Neural cell (in vitro differentiated cells): ENCODE measurements at regions not wholly inside any gene's neighbourhood (a gene's known extent, or its start where the extent isn't known, plus 50 kb on each side); places are given as distances from the start of the nearest gene placed in this dataset.

ENCODE experiments used
- H2AFZ ChIP-seq: fragments of 200-600, 300-800 bp; sonication (generic), shearing (Covaris generic); 2 replicates; pipeline ENCODE4 v1.6.0; 2014; ENCODE audit warnings: low read depth, mild to moderate bottlenecking, antibody characterized with exemption, low read length, moderate library complexity
- H3F3A ChIP-seq: fragments of 200-600 bp; shearing (Covaris generic); 2 replicates; pipeline ENCODE4 v1.6.1; 2016; ENCODE audit warnings: mild to moderate bottlenecking, moderate library complexity, mixed read lengths, antibody characterized with exemption, low read length; ENCODE audit not compliant: insufficient read depth, poor library complexity, severe bottlenecking
- H3K27ac ChIP-seq: fragments of 200-600, 300-800 bp; sonication (generic), shearing (Covaris generic); 2 replicates; pipeline ENCODE4 v1.5.1; 2014; ENCODE audit warnings: mild to moderate bottlenecking, low read length, moderate library complexity
- H3K27me3 ChIP-seq: fragments of 300-800, 200-600 bp; sonication (generic), shearing (Covaris generic); 2 replicates; pipeline ENCODE4 v1.6.0; 2014; ENCODE audit warnings: mild to moderate bottlenecking, low read depth, low read length, moderate library complexity; ENCODE audit not compliant: insufficient read depth
- H3K36me3 ChIP-seq: fragments of 300-800, 200-600 bp; sonication (generic), shearing (Covaris generic); 2 replicates; pipeline ENCODE4 v1.5.1; 2014; ENCODE audit warnings: mild to moderate bottlenecking, antibody characterized with exemption, low read length, moderate library complexity; ENCODE audit not compliant: insufficient read depth
- H3K4me2 ChIP-seq: fragments of 300-800, 200-600 bp; sonication (generic), shearing (Covaris generic); 2 replicates; pipeline ENCODE4 v1.6.0; 2014; ENCODE audit warnings: mild to moderate bottlenecking, low read length
- H3K4me3 ChIP-seq: fragments of 300-800, 200-600 bp; sonication (generic), shearing (Covaris generic); 2 replicates; pipeline ENCODE4 v1.5.1; 2014; ENCODE audit warnings: mild to moderate bottlenecking, low read length, moderate library complexity
- H3K79me2 ChIP-seq: fragments of 200-600 bp; shearing (Covaris generic); replicated peaks from 2 replicates; pipeline ENCODE4 v1.6.0; 2014; ENCODE audit warnings: mild to moderate bottlenecking, low read length, moderate library complexity; ENCODE audit not compliant: insufficient read depth
- H3K9ac ChIP-seq: fragments of 300-800, 200-600 bp; sonication (generic), shearing (Covaris generic); 2 replicates; pipeline ENCODE4 v1.6.1; 2016; ENCODE audit warnings: mild to moderate bottlenecking, low read length, mixed read lengths
- H3K9me2 ChIP-seq: fragments of 200-600 bp; shearing (Covaris generic); 2 replicates; pipeline ENCODE4 v1.6.1; 2016; ENCODE audit warnings: mild to moderate bottlenecking, low read length, mixed read lengths; ENCODE audit not compliant: insufficient read depth
- H3K9me3 ChIP-seq: fragments of 200-600, 300-800 bp; sonication (generic), shearing (Covaris generic); 2 replicates; pipeline ENCODE4 v1.6.1; 2016; ENCODE audit warnings: mild to moderate bottlenecking, mixed run types, low read length, moderate library complexity, mixed read lengths
- H4K20me1 ChIP-seq: fragments of 200-600 bp; shearing (Covaris generic); 2 replicates; pipeline ENCODE4 v1.6.1; 2016; ENCODE audit warnings: mild to moderate bottlenecking, mixed run types; ENCODE audit not compliant: insufficient read depth
- CTCF ChIP-seq: fragments of 450-650 bp; IDR thresholded peaks from 2 replicates; pipeline ENCODE4 v1.5.1; 2014; ENCODE audit warnings: antibody characterized with exemption, mild to moderate bottlenecking, moderate library complexity; ENCODE audit not compliant: poor library complexity, severe bottlenecking
- EP300 ChIP-seq: fragments of 450-650 bp; conservative IDR thresholded peaks from 2 replicates; pipeline ENCODE4 v1.6.1; 2014; ENCODE audit warnings: antibody characterized with exemption, mild to moderate bottlenecking, moderate library complexity; ENCODE audit not compliant: poor library complexity, severe bottlenecking
- EZH2 ChIP-seq: fragments of 200-600, 300-800 bp; shearing (Covaris generic), sonication (generic); IDR thresholded peaks from 2 replicates; pipeline ENCODE4 v1.6.1; 2014; ENCODE audit warnings: antibody characterized with exemption, low read length, borderline replicate concordance, mild to moderate bottlenecking; ENCODE audit not compliant: insufficient read depth, poor library complexity, severe bottlenecking
- MXI1 ChIP-seq: fragments of 450-650 bp; conservative IDR thresholded peaks from 2 replicates; pipeline ENCODE4 v1.6.1; 2014; ENCODE audit warnings: antibody characterized with exemption, mild to moderate bottlenecking; ENCODE audit not compliant: poor library complexity, severe bottlenecking
- POLR2AphosphoS5 ChIP-seq: IDR thresholded peaks from 2 replicates; pipeline ENCODE4 v1.6.1; 2012
- RAD21 ChIP-seq: fragments of 450-650 bp; conservative IDR thresholded peaks from 2 replicates; pipeline ENCODE4 v1.6.1; 2014; ENCODE audit warnings: antibody characterized with exemption, mild to moderate bottlenecking, moderate library complexity
- SMC3 ChIP-seq: fragments of 450-650 bp; conservative IDR thresholded peaks from 2 replicates; pipeline ENCODE4 v1.6.1; 2014; ENCODE audit warnings: antibody characterized with exemption, mild to moderate bottlenecking, moderate library complexity; ENCODE audit not compliant: poor library complexity
- TAF1 ChIP-seq: IDR thresholded peaks from 2 replicates; pipeline ENCODE4 v1.6.1; 2012; ENCODE audit warnings: low read depth
- TF ChIP-seq, protein P1 (sequence below): IDR thresholded peaks from 2 replicates; pipeline ENCODE4 v1.6.1; 2012; ENCODE audit warnings: borderline replicate concordance

- Histone ChIP-seq H3K79me2 (no peaks in the 10 kb centered on the region), H3K4me3 (no peak overlapping the region), H3K9me2 (no peaks in the 10 kb centered on the region), H3K4me2 (no peak overlapping the region), H3K27ac (no peak overlapping the region), H3K9ac (no peak overlapping the region), H3F3A (no peaks in the 10 kb centered on the region), H3K27me3 (no peaks in the 10 kb centered on the region), H3K9me3 (no peaks in the 10 kb centered on the region), H2AFZ (no peak overlapping the region), H3K36me3 (no peaks in the 10 kb centered on the region), H4K20me1 (no peaks in the 10 kb centered on the region)
- TF ChIP-seq, protein P1, sequence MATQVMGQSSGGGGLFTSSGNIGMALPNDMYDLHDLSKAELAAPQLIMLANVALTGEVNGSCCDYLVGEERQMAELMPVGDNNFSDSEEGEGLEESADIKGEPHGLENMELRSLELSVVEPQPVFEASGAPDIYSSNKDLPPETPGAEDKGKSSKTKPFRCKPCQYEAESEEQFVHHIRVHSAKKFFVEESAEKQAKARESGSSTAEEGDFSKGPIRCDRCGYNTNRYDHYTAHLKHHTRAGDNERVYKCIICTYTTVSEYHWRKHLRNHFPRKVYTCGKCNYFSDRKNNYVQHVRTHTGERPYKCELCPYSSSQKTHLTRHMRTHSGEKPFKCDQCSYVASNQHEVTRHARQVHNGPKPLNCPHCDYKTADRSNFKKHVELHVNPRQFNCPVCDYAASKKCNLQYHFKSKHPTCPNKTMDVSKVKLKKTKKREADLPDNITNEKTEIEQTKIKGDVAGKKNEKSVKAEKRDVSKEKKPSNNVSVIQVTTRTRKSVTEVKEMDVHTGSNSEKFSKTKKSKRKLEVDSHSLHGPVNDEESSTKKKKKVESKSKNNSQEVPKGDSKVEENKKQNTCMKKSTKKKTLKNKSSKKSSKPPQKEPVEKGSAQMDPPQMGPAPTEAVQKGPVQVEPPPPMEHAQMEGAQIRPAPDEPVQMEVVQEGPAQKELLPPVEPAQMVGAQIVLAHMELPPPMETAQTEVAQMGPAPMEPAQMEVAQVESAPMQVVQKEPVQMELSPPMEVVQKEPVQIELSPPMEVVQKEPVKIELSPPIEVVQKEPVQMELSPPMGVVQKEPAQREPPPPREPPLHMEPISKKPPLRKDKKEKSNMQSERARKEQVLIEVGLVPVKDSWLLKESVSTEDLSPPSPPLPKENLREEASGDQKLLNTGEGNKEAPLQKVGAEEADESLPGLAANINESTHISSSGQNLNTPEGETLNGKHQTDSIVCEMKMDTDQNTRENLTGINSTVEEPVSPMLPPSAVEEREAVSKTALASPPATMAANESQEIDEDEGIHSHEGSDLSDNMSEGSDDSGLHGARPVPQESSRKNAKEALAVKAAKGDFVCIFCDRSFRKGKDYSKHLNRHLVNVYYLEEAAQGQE, result no peak
- TF ChIP-seq RAD21 (no peak), EZH2 (no peak), POLR2AphosphoS5 (no peak), MXI1 (no peak), EP300 (no peak), CTCF (no peak), SMC3 (no peak), TAF1 (no peak)
These were observed 151.0 kb upstream of the PPARGC1A start for GRCh38 chr4:24040811-24041210.

GRCh38 chr4:24033626-24034025 is 143.8 kb upstream of the PPARGC1A start:
- Histone ChIP-seq H3K4me3 (no peak overlapping the region), H3K79me2 (no peaks in the 10 kb centered on the region), H3K27me3 (no peaks in the 10 kb centered on the region), H3K9me3 (no peaks in the 10 kb centered on the region), H2AFZ (no peak overlapping the region), H3K9me2 (no peaks in the 10 kb centered on the region), H3F3A (no peaks in the 10 kb centered on the region), H3K4me2 (no peak overlapping the region), H3K27ac (no peak overlapping the region), H3K9ac (no peak overlapping the region), H3K36me3 (no peaks in the 10 kb centered on the region), H4K20me1 (no peaks in the 10 kb centered on the region)
- no peak for TF ChIP-seq MXI1
- TF ChIP-seq RAD21, result no peak
- TF ChIP-seq TAF1, result no peak
- TF ChIP-seq EP300, result no peak
- no peak for TF ChIP-seq SMC3
- TF ChIP-seq, protein P1, result no peak
- no peak for TF ChIP-seq POLR2AphosphoS5
- TF ChIP-seq EZH2, result no peak
- no peak for TF ChIP-seq CTCF
